RWPE2 (cell line): ENCODE measurements at regions not wholly inside any gene's neighbourhood (a gene's known extent, or its start where the extent isn't known, plus 50 kb on each side); places are given as distances from the start of the nearest gene placed in this dataset.

Experiments used
- ATAC-seq: fragments of 200-7000 bp; cut with Tn5 transposase; 3 replicates; pipeline ENCODE4 v1.9.1; 2021; ENCODE audit warnings: low read depth
- DNase-seq: peaks from one replicate; pipeline ENCODE4 v3.0.0-alpha.2; 2020; ENCODE audit warnings: low spot score
- H3K27ac ChIP-seq: fragments of 450-650 bp; 2 replicates; pipeline ENCODE4 v1.5.1; 2017; ENCODE audit warnings: mild to moderate bottlenecking; ENCODE audit not compliant: poor library complexity, severe bottlenecking
- H3K27me3 ChIP-seq: fragments of 250-450 bp; sonication (Bioruptor Pico); 2 replicates; pipeline ENCODE4 v1.5.1; 2021; ENCODE audit warnings: mild to moderate bottlenecking, moderate library complexity; ENCODE audit not compliant: insufficient read depth, poor library complexity, severe bottlenecking
- H3K36me3 ChIP-seq: fragments of 250-450 bp; sonication (Bioruptor Pico); 2 replicates; pipeline ENCODE4 v1.5.1; 2020; ENCODE audit warnings: low read depth, mild to moderate bottlenecking, moderate library complexity
- H3K4me1 ChIP-seq: fragments of 250-450 bp; sonication (Bioruptor Pico); 2 replicates; pipeline ENCODE4 v1.5.1; 2021; ENCODE audit warnings: mild to moderate bottlenecking, moderate library complexity; ENCODE audit not compliant: insufficient read depth, poor library complexity, severe bottlenecking
- H3K4me3 ChIP-seq: fragments of 250-450 bp; sonication (Bioruptor Pico); 2 replicates; pipeline ENCODE4 v1.5.1; 2021; ENCODE audit warnings: mild to moderate bottlenecking, moderate library complexity; ENCODE audit not compliant: severe bottlenecking
- H3K9me3 ChIP-seq: fragments of 250-450 bp; sonication (Bioruptor Pico); 2 replicates; pipeline ENCODE4 v1.5.1; 2021; ENCODE audit warnings: mild to moderate bottlenecking, moderate library complexity; ENCODE audit not compliant: severe bottlenecking
- TF ChIP-seq, protein P1 (sequence below): fragments of 450-650 bp; IDR thresholded peaks from one replicate; pipeline ENCODE4 v1.5.1; 2017; ENCODE audit warnings: mild to moderate bottlenecking, moderate library complexity; ENCODE audit not compliant: poor library complexity, severe bottlenecking

DNA sequence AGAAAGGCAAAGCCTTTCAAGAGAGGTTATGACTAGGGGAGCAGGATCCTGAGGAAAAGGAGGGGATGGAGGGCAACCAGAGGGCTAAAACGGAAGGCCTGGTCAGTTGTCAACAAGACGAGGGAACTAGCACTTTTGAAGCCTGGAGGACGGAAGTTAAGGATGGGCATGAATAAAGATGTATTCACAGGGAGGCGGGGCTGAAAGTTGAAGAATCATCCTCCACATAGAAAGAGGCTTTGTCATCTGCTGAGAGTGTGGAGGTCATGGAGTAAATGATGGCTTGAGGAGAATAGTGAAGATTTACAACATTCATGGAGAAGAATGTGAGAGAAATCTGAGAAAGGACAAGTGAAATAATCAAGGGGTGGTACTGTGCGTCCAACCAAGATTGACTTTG lies 137.5 kb downstream of the MAGEB17 start:
- no peaks in the 10 kb centered on the region for H3K9me3 ChIP-seq
- no peak overlapping the region for H3K27ac ChIP-seq
- no peaks in the 10 kb centered on the region for H3K36me3 ChIP-seq
- H3K4me1 ChIP-seq = no peaks in the 10 kb centered on the region
- H3K4me3 ChIP-seq = no peak overlapping the region
- no peak for ATAC-seq
- no peak for DNase-seq
- no peaks in the 10 kb centered on the region for H3K27me3 ChIP-seq
- TF ChIP-seq, protein P1, sequence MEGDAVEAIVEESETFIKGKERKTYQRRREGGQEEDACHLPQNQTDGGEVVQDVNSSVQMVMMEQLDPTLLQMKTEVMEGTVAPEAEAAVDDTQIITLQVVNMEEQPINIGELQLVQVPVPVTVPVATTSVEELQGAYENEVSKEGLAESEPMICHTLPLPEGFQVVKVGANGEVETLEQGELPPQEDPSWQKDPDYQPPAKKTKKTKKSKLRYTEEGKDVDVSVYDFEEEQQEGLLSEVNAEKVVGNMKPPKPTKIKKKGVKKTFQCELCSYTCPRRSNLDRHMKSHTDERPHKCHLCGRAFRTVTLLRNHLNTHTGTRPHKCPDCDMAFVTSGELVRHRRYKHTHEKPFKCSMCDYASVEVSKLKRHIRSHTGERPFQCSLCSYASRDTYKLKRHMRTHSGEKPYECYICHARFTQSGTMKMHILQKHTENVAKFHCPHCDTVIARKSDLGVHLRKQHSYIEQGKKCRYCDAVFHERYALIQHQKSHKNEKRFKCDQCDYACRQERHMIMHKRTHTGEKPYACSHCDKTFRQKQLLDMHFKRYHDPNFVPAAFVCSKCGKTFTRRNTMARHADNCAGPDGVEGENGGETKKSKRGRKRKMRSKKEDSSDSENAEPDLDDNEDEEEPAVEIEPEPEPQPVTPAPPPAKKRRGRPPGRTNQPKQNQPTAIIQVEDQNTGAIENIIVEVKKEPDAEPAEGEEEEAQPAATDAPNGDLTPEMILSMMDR = no peak

DNA sequence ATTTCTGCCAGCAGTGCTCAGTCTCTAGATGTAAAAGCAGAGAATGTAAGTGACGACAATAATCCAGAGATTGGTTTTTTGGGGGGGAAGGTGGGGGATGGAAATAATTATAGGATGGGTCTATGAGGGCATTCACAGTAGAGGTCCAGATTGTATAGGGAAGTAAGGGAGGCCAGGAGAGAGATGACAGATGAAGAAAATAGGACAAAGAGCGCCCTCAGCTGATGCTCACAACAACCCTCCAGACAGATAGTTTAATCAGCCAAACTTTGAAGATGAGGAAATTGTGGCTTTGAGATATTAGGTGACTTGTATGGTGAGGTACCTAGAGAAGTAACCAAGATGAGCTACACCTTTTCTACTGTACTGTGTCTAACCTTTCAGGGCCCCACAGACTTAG lies 137.9 kb downstream of the MAGEB17 start:
- no peak overlapping the region for H3K27ac ChIP-seq
- no peaks in the 10 kb centered on the region for H3K9me3 ChIP-seq
- DNase-seq (no peak), ATAC-seq (no peak)
- TF ChIP-seq, protein P1 = no peak
- H3K36me3 ChIP-seq = no peaks in the 10 kb centered on the region
- no peak overlapping the region for H3K4me3 ChIP-seq
- H3K4me1 ChIP-seq = no peaks in the 10 kb centered on the region
- H3K27me3 ChIP-seq = no peaks in the 10 kb centered on the region

DNA sequence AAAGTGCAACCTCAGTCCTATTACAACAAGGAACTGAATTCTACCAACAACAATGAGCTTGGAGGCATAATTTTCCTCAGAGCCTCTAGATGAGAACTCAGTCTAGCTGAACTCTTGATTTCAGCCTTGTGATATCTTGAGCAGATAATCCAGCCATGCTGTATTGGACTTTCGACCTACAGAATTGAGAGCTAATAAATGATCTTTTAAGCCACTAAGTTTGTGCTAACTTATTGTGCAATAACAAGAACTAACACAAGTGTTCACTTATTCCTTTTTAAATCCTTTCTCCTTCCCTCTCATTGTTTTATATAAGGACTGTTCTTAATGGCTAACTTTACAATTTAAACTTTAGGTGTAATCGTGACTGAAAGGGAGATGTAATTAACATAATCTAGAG lies 140.7 kb downstream of the MAGEB17 start:
- no peaks in the 10 kb centered on the region for H3K27me3 ChIP-seq

DNA sequence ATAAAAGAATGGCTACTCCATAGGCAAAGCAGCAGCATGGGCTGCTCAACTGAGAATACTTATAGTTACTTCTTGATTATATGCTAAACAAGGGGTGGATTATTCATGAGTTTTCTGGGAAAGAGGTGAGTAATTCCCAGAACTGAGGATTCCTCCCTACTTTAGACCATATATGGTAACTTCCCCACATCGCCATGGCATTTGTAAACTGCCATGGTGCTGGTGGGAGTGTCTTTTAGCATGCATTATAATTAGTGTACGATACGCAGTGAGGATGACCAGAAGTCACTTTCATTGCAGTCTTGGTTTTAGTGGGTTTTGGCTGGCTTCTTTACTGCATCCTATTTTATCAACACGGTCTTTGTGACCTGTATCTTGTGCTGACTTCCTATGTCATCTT lies 141.5 kb downstream of the MAGEB17 start:
- Histone ChIP-seq H3K27ac (no peak overlapping the region), H3K4me1 (no peaks in the 10 kb centered on the region), H3K36me3 (no peaks in the 10 kb centered on the region), H3K9me3 (no peaks in the 10 kb centered on the region), H3K4me3 (no peak overlapping the region), H3K27me3 (no peaks in the 10 kb centered on the region)
- ATAC-seq (no peak), DNase-seq (no peak)
- TF ChIP-seq, protein P1 = no peak

More for the DNA sequence above, 140.7 kb downstream of the MAGEB17 start:
- DNase-seq (no peak), ATAC-seq (no peak)
- TF ChIP-seq, protein P1 = no peak
- H3K27ac ChIP-seq = no peak overlapping the region
- no peaks in the 10 kb centered on the region for H3K36me3 ChIP-seq
- H3K4me1 ChIP-seq = no peaks in the 10 kb centered on the region
- no peak overlapping the region for H3K4me3 ChIP-seq
- H3K9me3 ChIP-seq = no peaks in the 10 kb centered on the region

DNA sequence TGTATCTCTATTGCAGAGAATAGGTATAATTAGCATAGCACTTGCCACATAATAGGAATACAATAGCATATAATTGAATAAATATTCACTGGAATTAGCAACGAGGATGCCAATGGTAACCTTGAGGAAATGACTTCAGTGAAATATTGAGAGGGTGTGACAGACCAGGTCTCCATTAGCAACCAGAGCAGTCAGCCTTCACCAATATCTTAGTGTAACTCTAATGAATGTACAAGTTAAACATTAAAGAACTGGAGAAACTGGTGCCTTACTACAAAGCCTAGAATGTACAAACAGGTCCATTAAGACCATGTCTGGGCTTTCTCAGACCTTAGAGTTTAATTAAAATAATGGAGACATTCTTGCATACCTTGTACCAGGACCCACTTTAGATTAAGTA lies 143.0 kb downstream of the MAGEB17 start:
- ATAC-seq (no peak), DNase-seq (no peak)
- H3K36me3 ChIP-seq = no peaks in the 10 kb centered on the region
- H3K27me3 ChIP-seq = no peaks in the 10 kb centered on the region
- TF ChIP-seq, protein P1 = no peak
- H3K4me1 ChIP-seq = no peaks in the 10 kb centered on the region
- H3K9me3 ChIP-seq = no peaks in the 10 kb centered on the region
- H3K27ac ChIP-seq = no peak overlapping the region
- H3K4me3 ChIP-seq = no peak overlapping the region
